Epithelial cell of proximal tubule (primary cell): ENCODE measurements at regions not wholly inside any gene's neighbourhood (a gene's known extent, or its start where the extent isn't known, plus 50 kb on each side); places are given as distances from the start of the nearest gene placed in this dataset.

ENCODE experiments used
- DNase-seq: peaks from one replicate; pipeline ENCODE4 v3.0.0-alpha.2; 2011; ENCODE audit warnings: low read depth
- H3K4me3 ChIP-seq: 2 replicates; pipeline ENCODE4 v1.5.1; 2011; ENCODE audit warnings: low read depth, mild to moderate bottlenecking, low read length
- CTCF ChIP-seq: conservative IDR thresholded peaks from 2 replicates; pipeline ENCODE4 v1.5.1; 2012; ENCODE audit warnings: low read depth, mild to moderate bottlenecking, low read length

DNA sequence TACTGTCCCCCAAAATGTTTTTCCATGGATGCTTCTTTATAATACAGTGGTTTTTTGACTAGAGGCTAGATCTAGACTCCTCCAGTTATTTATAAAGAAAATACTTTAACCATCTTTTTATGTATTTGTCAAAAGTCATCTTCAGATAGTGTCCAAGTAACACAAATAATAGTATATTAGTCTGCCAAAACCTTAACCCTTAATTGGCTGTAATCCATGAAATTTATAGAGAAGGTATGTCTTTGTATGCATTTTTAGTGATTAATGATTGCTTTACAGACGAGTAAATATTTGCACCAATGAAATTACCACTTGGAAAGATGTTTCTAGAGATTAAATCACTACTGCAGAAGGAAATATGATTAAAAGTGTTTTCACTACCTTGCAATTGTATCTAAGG, 451.8 kb upstream of the NRXN1 start:
- H3K4me3 ChIP-seq, result no peak overlapping the region
- no peak for TF ChIP-seq CTCF
- DNase-seq, result no peak

- H3K4me3 ChIP-seq, result no peak overlapping the region
- DNase-seq, result no peak
- no peak for TF ChIP-seq CTCF
These were observed 440.9 kb upstream of the NRXN1 start for GRCh38 chr2:51472783-51473182.

GRCh38 chr2:51472300-51472699, 440.4 kb upstream of the NRXN1 start:
- no peak for DNase-seq
- no peak for TF ChIP-seq CTCF
- no peak overlapping the region for H3K4me3 ChIP-seq

DNA sequence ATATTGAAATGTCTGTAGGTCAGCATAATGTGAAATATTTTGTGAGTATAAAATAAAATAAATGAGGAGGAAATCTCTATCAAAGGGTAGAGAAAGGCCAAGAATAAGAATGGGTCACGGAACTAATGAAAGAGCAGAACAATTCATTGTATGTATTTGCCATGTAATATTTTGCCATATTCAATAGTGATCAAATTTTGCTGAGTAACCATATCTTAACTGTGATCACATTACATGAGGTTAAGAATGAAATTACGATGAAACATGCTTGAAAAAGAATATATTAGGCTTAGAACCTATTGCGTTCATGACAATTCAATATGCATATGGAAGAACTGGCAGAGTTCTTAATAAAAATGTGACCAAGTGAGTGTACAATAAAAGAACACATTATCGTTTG, 437.2 kb upstream of the NRXN1 start:
- TF ChIP-seq CTCF, result no peak
- DNase-seq, result no peak
- no peak overlapping the region for H3K4me3 ChIP-seq

- DNase-seq, result no peak
- TF ChIP-seq CTCF, result no peak
These were observed 433.4 kb upstream of the NRXN1 start for GRCh38 chr2:51465326-51465725.

GRCh38 chr2:51454177-51454576, 422.2 kb upstream of the NRXN1 start:
- no peak overlapping the region for H3K4me3 ChIP-seq
- no peak for TF ChIP-seq CTCF
- DNase-seq, result no peak

More at GRCh38 chr2:51465326-51465725, 433.4 kb upstream of the NRXN1 start:
- no peak overlapping the region for H3K4me3 ChIP-seq

- no peak for DNase-seq
- H3K4me3 ChIP-seq, result no peak overlapping the region
- TF ChIP-seq CTCF, result no peak
These were observed 417.0 kb upstream of the NRXN1 start for GRCh38 chr2:51448911-51449310.
